Stimulated activated CD8-positive, alpha-beta memory T cell treated with anti-CD3 and anti-CD28 coated beads, Interleukin-7, amount 100 ng/mL, for 1 hour (primary cell): ENCODE measurements at regions not wholly inside any gene's neighbourhood (a gene's known extent, or its start where the extent isn't known, plus 50 kb on each side); places are given as distances from the start of the nearest gene placed in this dataset.

Experiments
- DNase-seq, 2 donors: peaks; one replicate each; pipeline ENCODE4 v3.0.0-alpha.2; 2020; ENCODE audit warnings: low read depth in 2 of 2

DNA sequence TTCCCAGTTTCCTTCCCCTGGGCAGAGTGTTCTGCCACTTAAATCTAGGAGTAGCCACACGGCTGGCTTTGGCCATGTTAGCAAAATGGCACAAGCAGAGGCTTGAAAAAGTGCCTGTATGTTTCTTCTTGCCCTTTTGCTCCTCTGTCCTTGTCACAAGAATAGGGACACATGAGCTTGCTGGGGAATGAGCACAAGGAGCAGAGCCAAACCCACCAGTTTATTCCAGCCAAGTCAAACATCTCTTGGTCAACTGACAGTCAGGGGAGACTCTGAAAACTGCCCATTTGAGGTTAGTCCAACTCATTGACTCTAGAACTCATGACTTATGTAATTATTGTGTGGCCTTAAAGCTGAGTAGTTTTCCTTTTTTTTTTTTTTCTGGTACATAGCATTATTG lies 739.7 kb upstream of the FZD8 start:
- DNase-seq: no peak

DNA sequence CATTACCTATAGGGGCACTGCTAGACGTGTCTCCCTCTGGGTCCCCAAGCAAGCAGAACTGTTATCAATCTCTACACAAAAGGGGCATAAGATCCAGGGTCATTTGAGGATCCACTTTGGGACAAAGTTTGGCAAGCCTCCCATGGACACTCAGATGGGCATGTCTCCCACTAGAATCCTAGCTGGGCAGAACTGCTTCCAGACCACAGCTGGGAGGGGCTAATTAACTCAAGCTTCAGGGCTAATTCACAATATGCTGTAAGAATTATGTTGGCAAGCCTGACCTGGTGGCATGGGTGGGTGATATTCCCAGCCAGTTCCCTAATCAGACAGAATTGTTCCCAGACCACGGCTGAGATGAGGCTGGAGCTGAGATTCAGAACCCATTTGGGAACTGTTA lies 738.4 kb upstream of the FZD8 start:
- DNase-seq: no peak

DNA sequence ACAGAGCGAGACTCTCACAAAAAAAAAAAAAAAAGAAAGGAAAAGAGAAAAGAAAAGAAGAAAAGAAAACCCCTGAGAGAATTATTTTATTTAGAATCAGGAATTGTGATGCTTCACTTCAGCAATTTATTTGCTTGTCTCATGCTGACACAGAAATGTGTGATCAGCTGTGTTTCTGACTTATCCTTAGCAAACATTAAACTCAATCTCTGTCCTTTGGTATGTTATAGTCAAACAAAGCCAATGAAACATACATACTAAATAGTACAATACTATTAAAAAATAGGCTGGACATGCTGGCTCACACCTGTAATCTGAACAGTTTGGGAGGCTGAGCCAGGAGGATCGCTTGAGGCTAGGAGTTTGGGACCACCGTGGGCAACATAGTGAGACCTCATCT lies 733.0 kb upstream of the FZD8 start:
- DNase-seq: no peak

DNA sequence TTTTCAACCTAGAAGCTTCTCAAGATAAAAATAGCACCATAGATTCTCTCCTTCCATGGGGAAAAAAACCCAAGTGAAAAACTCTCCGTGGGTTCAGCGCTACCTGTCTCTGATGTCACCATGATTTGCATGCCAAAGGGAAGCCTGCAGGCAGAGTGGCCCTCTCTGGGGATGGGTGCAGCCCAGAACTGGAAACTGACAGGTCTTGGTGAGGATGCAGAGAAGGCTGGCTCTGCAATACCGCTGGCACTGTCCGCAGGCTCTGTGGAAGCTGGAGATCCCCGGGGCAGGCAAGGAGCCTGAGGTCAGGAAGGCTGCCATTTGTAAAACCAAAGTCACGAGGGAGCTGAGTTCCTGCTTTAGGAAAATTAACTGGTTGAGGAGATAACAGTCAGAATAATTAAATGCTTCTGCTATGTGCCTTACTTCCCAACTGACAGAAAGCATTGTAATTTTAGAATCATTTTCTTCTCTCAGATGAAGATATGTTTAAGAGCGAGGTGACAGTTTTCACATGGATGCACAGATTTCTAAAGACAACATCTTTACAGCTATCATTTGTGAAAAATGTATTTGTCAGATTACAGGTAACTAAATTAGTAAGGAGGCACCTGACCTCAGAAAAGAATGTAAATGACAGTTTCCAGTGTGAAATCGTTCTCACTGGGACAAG lies 731.5 kb upstream of the FZD8 start:
- no peak for DNase-seq

DNA sequence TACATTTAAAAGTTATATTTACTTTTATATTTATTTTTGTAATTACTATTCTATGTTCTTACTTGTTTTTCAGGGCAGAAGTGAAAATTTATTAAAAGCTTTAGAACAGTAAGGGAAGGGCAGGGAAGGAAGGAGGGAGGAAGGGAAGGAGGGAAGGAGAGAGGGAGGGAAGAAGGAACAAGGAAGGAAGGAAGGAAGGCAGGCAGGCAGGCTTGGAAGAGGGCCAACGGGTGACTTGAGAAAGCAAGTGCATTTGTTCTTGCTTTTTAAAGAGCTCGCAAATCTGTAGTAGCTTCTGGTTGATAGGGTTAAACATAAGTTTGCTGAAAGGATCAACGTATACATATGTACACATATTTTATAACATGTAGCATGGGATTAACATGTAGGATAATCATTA lies 725.3 kb upstream of the FZD8 start:
- no peak for DNase-seq

DNA sequence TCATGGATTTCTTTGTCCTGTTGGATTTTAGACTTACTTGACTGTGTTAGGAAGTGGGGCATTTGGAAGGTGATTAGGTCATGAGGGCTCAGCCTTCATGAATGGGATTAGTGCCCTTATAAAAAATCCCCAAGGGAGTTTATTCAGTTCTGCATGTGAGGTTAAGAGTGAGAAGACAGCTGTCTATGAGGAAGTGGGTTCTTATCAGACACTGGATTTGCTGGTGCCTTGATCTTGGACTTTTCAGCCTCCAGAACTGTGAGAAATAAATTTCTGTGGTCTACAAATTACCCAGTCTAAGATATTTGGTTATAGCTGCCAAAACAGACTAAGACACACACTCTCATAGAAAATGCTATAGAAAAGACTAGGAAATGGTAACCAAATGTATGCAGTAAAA lies 724.7 kb upstream of the FZD8 start:
- DNase-seq: no peak

DNA sequence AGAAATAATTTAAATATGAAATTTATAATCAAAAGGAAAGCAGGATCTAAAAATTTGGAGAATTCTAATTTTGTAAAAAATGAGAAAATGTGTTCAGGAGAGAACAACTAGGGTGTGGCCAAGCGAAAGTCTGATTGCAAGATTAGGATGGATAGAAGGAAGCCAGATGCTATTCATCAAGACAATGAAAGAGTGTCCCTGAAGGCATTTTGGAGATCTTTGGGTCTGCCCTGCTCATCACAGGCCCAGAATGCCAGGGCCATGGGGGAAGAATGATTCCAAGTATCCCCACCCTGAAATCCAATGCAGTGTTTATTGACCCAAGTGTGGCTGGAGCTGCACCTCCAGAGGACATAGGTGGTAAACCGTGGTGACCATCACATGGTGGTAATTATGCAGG lies 724.0 kb upstream of the FZD8 start:
- DNase-seq: no peak

DNA sequence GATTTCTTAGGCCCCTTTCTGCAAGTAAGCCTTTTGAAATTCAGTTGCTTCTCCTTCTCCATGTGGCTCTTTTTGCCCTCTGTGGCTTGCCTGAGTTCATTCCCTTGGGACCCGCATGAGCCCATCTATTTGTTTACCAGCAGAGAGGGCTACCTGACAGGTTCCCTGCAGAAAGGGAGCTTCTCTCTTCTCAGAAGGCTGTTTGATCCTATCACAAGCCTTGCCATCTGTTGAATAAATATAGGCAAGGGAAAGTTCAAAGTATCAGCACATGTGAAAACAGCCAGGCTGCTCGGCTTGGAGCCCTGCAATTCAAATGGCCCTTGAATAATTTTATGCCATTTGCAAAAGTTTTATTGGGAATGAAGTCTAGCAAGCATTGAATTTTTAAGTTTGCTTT lies 720.2 kb upstream of the FZD8 start:
- DNase-seq: no peak

DNA sequence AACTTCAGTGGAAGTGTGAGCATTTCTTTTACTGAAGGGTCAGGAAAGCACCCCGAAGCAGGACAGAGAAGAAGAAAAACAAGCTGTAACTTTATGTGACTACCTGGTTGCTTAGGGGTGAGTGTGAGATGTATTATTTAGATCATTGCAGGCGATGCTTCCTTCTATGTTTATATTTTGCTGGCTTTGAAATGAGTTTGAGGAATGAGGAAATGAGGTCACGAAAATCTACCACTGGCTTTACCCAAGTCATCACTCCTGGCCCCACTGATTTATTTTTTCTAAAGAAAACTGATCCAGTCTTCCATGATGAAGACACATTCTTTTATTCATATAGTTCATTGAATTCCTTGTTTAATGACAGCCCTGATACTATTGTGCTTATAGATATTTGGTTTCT lies 716.6 kb upstream of the FZD8 start:
- no peak for DNase-seq

DNA sequence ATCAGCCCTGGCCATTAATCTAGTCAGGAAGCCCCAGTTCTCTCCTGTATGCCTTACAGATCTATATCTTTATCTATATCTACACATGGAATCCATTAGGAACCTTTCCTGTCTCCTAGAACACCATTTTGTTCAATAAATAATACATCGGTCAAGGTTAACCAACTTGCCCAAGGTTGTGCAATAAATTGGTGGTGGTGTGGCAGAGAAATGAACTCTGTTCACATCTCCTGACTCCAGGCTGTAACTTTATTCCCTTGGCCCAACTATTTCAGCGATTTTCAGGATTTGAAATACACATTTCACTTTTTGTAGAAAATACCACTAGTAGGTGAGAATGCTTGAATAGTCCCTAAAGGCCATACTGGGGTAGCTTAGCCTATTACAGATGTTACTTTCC lies 712.5 kb upstream of the FZD8 start:
- DNase-seq: no peak

DNA sequence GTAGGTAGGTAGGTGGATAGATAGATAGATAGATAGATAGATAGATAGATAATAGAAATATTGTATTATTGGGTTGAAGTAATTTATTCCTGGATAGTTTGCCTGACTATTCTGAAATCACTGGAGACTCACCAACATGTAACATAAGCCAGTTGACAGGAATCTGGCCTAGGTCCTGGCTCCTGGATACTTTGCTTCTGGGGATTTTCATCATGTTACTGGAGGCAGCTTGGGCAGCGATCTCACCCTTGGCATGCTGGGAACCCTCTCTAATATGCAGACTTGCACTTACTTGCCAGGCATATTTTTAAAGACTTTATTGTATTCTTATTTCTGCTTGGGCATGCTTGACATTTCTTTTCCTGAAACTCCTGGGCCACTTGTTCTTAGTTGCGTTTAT lies 709.1 kb upstream of the FZD8 start:
- no peak for DNase-seq

DNA sequence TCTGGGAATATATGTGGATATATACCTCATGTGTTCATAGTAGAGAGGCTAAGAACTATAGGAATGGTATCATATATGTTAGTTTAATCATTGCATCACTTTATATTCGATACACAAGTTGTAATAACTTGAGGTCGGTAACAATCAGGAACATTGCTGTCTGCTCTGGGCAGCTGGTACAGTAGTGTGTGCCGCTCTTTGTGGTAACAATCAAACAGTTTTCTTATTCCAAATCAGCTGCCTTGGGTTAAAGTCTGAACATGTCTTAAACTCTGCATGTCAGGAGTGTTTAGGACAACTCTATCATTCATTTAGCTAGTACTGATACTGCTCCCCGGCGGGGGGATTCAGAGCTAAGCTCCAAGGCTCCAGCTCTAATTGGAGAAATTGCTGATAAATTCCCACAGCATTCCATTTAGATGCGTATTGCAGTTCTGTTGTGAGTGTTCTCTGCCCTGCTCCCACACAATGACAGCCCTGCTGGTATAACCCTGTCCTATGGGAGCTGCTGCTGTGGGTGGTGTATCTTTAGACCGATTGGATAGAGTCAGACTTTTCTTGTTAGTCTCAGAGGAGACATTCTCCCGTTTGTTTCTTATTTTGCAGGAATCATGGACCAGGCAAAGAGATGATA lies 707.5 kb upstream of the FZD8 start:
- no peak for DNase-seq

DNA sequence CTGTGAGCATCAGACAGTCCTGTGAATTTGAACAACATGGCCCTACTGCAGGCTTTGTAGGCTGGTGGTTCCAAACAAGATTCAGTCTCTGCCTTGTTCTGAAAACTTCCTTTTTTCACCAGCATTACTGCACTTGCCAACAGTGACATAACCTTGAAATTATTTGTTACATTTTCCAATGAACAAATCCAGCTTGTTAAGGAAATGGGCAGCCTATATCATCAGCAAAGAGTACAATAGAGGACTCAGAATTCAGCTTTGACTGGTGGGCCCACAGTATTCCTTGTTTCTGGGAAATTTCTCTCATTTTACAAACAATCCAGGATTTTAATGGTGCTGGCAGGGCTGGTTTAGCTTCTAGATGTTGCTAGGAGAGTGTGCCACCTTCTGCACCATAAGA lies 703.7 kb upstream of the FZD8 start:
- no peak for DNase-seq

DNA sequence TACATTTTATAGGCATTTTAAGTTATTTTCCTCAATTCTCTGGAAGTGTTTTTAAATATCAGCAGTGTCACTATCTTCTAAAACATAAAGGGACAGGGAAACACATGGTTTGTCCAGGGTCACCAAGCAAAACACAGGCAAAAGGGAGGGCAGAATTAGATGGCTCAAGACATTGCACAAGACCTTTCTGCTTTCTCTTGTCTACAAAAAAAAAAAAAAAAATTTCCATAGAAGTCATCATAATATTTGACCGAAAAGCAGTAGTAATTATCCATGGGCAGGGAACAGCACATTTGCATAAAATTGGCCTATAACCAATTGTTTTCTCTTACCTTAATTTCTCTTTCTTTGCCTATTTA lies 703.1 kb upstream of the FZD8 start:
- no peak for DNase-seq

DNA sequence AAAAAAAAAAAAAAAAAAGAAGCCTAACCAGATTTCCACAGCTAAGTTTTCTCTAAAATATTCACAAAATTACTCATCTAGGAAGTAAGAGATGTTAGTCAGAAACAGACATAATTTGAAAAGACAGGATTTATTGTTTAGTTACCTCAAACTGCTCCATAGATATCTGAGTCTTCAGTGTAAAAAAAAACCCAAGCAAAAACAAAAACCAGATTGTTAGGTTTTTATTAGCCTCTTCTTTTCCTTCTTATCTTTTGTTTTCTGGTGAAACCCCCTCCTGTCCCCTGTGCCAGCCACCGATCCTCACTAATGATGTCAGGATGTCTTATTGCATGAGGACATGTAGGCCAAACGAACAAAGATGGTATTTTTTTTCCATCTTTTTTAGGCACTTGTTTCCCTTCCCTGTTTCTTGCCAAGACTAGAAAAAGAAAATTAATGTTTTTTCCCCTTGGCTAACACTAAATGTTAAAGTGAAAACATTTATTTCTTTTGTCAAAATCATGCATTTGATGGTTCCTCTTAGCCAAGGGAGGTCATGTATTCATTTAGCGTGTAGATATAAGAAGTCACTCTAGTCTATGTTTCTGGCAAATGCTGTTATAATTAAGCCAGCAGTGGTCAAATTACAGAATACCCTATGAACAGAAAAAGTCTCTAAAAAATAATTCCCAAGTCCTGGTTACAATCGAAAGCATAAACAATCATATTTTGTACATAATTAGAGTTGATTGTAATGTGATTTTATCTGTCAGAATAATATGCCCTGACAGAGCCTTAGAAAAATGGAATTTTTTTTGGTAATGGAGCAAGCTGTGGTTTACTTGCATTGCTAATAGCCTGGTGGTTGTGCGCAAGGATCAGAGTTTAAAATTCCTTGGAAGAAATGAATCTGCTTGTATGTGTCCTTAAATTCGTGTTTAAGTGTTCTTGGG lies 702.4 kb upstream of the FZD8 start:
- no peak for DNase-seq

DNA sequence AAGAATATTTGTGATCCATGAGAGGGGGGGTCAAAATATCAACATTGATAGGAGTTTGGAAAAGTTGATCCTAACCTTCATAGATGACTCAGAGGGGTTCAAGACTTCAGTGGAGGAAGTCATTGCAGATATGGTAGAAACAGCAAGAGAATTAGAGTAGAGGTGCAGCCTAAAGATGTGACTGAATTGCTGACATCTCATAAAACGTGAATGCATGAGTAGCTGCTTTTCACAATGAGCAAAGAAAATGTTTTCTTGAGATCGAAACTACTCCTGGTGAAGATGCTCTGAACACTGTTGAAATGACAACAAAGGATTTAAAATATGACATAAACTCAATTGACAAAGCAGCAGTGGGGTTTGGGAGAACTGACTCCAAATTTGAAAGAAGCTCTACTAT lies 700.7 kb upstream of the FZD8 start:
- no peak for DNase-seq

DNA sequence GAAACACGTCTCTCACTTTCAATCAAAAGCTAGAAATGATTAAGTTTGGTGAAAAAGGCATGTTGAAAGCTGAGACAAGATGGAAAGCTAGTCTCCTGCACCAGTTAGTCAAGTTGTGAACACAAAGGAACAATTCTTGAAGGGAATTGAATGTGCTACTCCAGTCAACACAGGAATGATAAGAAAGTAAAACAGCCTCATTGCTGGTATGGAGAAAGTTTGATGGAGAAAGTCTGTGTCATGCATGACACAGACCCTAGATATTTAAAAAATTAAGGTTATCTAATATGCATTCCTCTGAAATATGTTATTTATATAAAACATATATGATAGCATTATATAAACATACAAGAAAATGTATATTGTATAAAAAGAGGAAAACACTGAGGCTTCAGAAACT lies 699.4 kb upstream of the FZD8 start:
- no peak for DNase-seq

DNA sequence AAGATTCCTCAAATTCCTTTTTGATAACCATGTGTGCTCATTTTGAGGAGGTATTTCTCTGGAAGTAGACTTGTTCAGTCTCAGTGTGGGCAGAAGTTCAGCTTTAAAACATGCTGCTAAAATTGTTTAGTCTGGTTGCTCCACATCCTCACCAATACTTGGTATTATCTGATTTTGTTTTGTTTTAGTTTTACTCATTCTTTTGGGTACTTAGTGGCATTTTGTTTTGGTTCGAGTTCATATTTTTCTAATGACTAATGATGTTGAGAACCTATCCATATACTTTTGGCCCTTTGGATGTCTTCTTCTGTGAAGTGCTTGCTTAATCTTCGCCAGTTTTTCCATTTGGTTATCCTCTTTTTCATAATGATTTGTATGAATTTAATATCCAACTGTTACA lies 694.2 kb upstream of the FZD8 start:
- DNase-seq: no peak

DNA sequence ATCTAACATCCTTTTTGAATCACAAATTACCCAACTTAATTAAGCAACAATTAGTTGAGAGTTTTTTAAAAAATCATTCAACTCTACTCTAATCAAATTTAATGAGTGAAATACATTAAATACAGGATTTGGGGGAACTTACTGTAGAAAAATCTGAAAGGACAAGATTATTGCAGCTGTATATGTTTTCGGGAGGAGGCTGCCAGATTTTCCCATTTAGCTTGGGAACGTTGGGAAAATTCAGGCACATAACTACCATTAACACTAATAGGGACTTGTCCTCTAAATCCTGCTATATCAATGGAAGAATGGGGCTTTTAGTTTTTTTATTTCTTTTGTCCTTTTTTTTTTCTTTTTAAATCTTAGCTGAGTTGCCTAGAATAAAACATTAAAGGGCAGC lies 691.4 kb upstream of the FZD8 start:
- no peak for DNase-seq

DNA sequence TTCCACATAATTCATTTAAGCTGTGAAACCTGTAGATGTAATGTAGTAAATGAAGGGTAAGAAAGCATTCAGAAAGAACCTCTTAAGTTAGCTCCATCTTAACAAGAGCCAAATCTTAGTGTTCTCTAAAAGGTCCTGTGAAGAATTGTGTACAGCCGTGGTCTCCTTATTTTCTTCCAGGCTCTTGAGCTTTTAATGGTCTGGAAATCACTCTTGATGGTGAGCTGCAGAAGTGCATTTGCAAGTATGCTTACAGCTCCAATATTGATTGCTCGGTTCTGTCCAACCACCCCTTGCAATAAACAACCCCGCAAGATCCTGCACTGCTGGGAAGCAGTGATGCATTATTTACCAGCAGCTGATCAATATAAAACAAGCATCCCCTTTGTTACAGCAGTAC lies 690.8 kb upstream of the FZD8 start:
- no peak for DNase-seq

DNA sequence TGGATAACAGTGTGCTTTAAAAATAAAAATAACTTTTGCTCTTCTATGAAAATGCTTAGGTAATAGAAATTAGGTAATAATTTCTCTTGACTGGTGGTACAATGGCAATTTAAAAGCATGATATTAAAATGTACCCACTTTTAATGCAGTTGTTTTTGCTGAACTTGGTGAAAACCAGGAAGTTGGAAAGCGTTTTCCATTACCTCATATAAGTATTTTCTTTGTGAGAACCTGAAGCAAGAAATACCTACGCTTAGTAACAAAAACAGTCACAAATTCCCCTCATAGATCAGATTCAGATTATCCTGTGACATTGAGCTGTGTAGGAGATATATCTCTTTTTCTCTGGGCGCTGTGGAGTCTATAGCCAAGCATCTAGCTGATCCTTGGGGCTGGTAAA lies 689.0 kb upstream of the FZD8 start:
- no peak for DNase-seq

DNA sequence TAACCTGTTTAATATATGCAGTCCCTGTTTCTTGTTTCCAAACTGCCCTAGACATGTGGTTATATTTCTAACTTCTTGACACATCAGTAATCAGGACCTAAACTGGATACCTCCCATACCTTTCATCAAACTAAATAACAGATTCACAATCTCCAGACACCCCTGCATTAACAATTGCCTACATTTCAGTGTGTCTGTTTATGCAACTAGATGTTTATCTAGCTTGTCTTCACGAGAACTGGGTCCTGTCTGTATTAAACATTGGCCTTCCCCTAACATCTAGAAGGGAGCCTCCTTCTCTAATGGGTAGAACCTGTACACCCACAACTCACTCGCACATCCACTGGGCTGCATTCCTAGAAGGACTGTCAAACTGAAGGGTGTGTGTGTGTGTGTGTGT lies 683.7 kb upstream of the FZD8 start:
- DNase-seq: no peak

DNA sequence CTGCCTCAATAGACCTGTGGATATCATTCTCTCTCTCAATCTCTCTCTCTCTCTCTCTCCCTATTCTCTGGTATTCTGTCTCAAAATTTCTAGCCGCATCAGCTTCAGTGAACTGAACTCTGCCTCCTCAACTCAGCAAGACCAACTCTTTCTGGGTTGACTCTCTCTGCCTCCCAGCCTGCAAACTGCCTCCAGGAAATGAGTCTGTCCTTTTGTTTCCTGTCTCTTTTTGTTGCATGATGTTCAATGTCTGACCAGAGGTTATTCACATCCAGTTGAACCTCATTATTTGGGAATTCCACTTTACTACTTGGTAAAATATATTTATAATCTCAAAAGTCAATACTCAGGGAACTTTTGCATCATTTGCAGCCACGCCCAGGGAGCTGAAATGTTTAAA lies 682.7 kb upstream of the FZD8 start:
- DNase-seq: no peak
